SK-N-SH (cell line): ENCODE measurements at regions not wholly inside any gene's neighbourhood (a gene's known extent, or its start where the extent isn't known, plus 50 kb on each side); places are given as distances from the start of the nearest gene placed in this dataset.

Experiments used
- EP300 ChIP-seq, 2 experiments: IDR thresholded peaks; 2 replicates each; pipeline versions ENCODE4 v1.4.0 to v1.6.1; 2012; ENCODE audit warnings: borderline replicate concordance in 1 of 2, low read depth in 1 of 2, low read length in 1 of 2
- EZH2phosphoT487 ChIP-seq: fragments of 200-600 bp; sonication (generic); IDR thresholded peaks from 2 replicates; pipeline ENCODE4 v1.6.1; 2017; ENCODE audit warnings: low read depth, mixed run types, mild to moderate bottlenecking, antibody characterized with exemption, moderate library complexity, borderline replicate concordance
- POLR2AphosphoS5 ChIP-seq: IDR thresholded peaks from 2 replicates; pipeline ENCODE4 v1.6.1; 2012; ENCODE audit warnings: low read depth, low read length
- RXRA ChIP-seq: IDR thresholded peaks from 2 replicates; pipeline ENCODE4 v1.4.0; 2012; ENCODE audit warnings: low read depth, mild to moderate bottlenecking, borderline replicate concordance
- TF ChIP-seq, protein P1 (sequence below): fragments of 200-600 bp; sonication (generic); IDR thresholded peaks from 2 replicates; pipeline ENCODE4 v1.6.1; 2017; ENCODE audit warnings: antibody characterized with exemption, mild to moderate bottlenecking, moderate library complexity
- TF ChIP-seq, protein P2 (sequence below): IDR thresholded peaks from 2 replicates; pipeline ENCODE4 v1.6.1; 2012; ENCODE audit warnings: mild to moderate bottlenecking, low read depth, low read length, moderate library complexity
- TF ChIP-seq, protein P3 (sequence below): fragments of 150-350 bp; IDR thresholded peaks from 2 replicates; pipeline ENCODE4 v1.6.1; 2017; ENCODE audit warnings: antibody characterized with exemption, low read length, low read depth, borderline replicate concordance
- TF ChIP-seq, protein P4 (sequence below): IDR thresholded peaks from 2 replicates; pipeline ENCODE4 v1.4.0; 2012; ENCODE audit warnings: low read depth, borderline replicate concordance

GRCh38 chr3:124264346-124264745, 272.4 kb upstream of the ROPN1 start:
- TF ChIP-seq, protein P1, sequence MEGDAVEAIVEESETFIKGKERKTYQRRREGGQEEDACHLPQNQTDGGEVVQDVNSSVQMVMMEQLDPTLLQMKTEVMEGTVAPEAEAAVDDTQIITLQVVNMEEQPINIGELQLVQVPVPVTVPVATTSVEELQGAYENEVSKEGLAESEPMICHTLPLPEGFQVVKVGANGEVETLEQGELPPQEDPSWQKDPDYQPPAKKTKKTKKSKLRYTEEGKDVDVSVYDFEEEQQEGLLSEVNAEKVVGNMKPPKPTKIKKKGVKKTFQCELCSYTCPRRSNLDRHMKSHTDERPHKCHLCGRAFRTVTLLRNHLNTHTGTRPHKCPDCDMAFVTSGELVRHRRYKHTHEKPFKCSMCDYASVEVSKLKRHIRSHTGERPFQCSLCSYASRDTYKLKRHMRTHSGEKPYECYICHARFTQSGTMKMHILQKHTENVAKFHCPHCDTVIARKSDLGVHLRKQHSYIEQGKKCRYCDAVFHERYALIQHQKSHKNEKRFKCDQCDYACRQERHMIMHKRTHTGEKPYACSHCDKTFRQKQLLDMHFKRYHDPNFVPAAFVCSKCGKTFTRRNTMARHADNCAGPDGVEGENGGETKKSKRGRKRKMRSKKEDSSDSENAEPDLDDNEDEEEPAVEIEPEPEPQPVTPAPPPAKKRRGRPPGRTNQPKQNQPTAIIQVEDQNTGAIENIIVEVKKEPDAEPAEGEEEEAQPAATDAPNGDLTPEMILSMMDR, result no peak
- no peak for TF ChIP-seq EZH2phosphoT487
- TF ChIP-seq, protein P2, sequence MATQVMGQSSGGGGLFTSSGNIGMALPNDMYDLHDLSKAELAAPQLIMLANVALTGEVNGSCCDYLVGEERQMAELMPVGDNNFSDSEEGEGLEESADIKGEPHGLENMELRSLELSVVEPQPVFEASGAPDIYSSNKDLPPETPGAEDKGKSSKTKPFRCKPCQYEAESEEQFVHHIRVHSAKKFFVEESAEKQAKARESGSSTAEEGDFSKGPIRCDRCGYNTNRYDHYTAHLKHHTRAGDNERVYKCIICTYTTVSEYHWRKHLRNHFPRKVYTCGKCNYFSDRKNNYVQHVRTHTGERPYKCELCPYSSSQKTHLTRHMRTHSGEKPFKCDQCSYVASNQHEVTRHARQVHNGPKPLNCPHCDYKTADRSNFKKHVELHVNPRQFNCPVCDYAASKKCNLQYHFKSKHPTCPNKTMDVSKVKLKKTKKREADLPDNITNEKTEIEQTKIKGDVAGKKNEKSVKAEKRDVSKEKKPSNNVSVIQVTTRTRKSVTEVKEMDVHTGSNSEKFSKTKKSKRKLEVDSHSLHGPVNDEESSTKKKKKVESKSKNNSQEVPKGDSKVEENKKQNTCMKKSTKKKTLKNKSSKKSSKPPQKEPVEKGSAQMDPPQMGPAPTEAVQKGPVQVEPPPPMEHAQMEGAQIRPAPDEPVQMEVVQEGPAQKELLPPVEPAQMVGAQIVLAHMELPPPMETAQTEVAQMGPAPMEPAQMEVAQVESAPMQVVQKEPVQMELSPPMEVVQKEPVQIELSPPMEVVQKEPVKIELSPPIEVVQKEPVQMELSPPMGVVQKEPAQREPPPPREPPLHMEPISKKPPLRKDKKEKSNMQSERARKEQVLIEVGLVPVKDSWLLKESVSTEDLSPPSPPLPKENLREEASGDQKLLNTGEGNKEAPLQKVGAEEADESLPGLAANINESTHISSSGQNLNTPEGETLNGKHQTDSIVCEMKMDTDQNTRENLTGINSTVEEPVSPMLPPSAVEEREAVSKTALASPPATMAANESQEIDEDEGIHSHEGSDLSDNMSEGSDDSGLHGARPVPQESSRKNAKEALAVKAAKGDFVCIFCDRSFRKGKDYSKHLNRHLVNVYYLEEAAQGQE, result no peak
- TF ChIP-seq, protein P3, sequence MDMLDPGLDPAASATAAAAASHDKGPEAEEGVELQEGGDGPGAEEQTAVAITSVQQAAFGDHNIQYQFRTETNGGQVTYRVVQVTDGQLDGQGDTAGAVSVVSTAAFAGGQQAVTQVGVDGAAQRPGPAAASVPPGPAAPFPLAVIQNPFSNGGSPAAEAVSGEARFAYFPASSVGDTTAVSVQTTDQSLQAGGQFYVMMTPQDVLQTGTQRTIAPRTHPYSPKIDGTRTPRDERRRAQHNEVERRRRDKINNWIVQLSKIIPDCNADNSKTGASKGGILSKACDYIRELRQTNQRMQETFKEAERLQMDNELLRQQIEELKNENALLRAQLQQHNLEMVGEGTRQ, result no peak
- TF ChIP-seq, protein P4, sequence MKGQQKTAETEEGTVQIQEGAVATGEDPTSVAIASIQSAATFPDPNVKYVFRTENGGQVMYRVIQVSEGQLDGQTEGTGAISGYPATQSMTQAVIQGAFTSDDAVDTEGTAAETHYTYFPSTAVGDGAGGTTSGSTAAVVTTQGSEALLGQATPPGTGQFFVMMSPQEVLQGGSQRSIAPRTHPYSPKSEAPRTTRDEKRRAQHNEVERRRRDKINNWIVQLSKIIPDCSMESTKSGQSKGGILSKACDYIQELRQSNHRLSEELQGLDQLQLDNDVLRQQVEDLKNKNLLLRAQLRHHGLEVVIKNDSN, result no peak
- TF ChIP-seq EP300 (IDR thresholded peaks at IDR 0.05; ENCODE audit: borderline replicate concordance in 1 of 2, low read depth in 1 of 2, low read length in 1 of 2), result no peak
- TF ChIP-seq RXRA, result no peak
- no peak for TF ChIP-seq POLR2AphosphoS5
